HUES48 (cell line): ENCODE measurements at regions not wholly inside any gene's neighbourhood (a gene's known extent, or its start where the extent isn't known, plus 50 kb on each side); places are given as distances from the start of the nearest gene placed in this dataset.

Source experiments
- H3K27ac ChIP-seq: one replicate; pipeline ENCODE4 v1.7.0; 2013; ENCODE audit warnings: low read depth, low read length, inconsistent platforms
- H3K27me3 ChIP-seq: 2 replicates; pipeline ENCODE4 v1.6.1; 2013; ENCODE audit warnings: mild to moderate bottlenecking, low read length; ENCODE audit not compliant: control insufficient read depth, insufficient read depth
- H3K36me3 ChIP-seq: 2 replicates; pipeline ENCODE4 v1.6.1; 2013; ENCODE audit warnings: low read length; ENCODE audit not compliant: control insufficient read depth, insufficient read depth
- H3K4me1 ChIP-seq: 2 replicates; pipeline ENCODE4 v1.6.1; 2013; ENCODE audit warnings: mild to moderate bottlenecking, low read length; ENCODE audit not compliant: control insufficient read depth, insufficient read depth
- H3K4me3 ChIP-seq: 2 replicates; pipeline ENCODE4 v1.5.1; 2013; ENCODE audit warnings: mild to moderate bottlenecking, low read depth, low read length
- H3K9ac ChIP-seq: 2 replicates; pipeline ENCODE4 v1.6.1; 2013; ENCODE audit warnings: mild to moderate bottlenecking, low read depth, low read length, moderate library complexity
- H3K9me3 ChIP-seq: 2 replicates; pipeline ENCODE4 v1.6.1; 2013; ENCODE audit warnings: low read length; ENCODE audit not compliant: control insufficient read depth, insufficient read depth

DNA sequence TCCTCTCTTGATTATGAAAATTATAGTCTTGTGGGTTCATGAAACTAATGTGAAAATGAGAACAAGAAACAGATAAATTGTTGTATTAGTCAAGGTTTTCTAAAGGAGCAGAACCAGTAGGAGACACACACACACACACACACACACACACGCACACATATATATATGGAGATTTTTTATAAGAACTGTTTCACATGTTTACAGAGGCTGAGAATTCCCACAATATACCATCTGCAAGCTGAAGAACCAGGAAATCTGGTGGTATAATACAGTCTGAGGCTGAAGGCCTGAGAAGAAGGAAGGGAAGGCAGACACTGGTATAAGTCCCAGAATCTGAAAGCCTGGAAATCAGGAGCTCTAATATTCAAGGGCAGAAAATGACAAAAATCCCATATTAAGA is 70.9 kb upstream of the RGS18 start:
- Histone ChIP-seq H3K27me3 (no peaks in the 10 kb centered on the region), H3K4me3 (no peak overlapping the region), H3K9me3 (no peaks in the 10 kb centered on the region), H3K36me3 (no peaks in the 10 kb centered on the region), H3K9ac (no peak overlapping the region), H3K4me1 (no peaks in the 10 kb centered on the region), H3K27ac (no peak overlapping the region)

DNA sequence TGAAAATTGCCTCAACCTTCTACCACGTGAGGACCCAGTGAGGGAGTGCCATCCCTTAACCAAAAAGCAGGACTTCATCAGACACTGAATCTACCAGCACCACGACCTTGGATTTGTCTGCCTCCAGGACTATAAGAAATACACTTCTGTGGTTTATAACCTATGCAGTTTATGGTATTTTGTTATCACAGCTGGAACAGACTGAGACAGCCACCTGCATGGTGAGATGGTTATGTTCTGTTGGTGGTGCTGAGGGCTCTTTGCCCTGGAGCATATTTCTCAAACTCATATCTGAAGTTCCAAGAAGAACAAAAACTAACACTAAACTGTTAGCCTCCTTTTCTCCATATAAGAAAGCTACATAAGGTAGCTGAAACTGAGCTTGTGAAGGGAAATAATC is 69.8 kb upstream of the RGS18 start:
- no peak overlapping the region for H3K9ac ChIP-seq
- H3K4me3 ChIP-seq, result no peak overlapping the region
- no peaks in the 10 kb centered on the region for H3K9me3 ChIP-seq
- H3K36me3 ChIP-seq, result no peaks in the 10 kb centered on the region
- no peaks in the 10 kb centered on the region for H3K27me3 ChIP-seq
- H3K4me1 ChIP-seq, result no peaks in the 10 kb centered on the region
- H3K27ac ChIP-seq, result no peak overlapping the region

DNA sequence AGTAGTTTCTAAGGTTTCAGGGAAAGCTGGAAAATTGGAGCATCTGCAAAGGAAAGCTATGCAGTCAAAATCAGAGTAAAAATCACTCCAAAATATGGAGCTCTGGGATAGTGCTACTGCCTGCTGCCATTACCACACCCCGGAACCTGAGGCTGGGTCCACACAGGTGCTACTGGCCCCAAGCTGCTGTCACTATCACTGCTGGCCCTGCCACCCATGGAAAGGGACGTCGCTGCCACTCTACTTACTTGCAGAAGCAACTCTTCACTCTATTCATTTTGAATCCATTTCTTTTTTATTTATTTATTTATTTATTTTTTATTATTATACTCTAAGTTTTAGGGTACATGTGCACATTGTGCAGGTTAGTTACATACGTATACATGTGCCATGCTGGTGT is 60.3 kb upstream of the RGS18 start:
- no peaks in the 10 kb centered on the region for H3K9me3 ChIP-seq
- no peak overlapping the region for H3K9ac ChIP-seq
- H3K4me1 ChIP-seq, result no peaks in the 10 kb centered on the region
- H3K27me3 ChIP-seq, result peaks cover 10% of the 10 kb centered on the region; the same call in 1 of the 2 replicates
- no peak overlapping the region for H3K4me3 ChIP-seq
- H3K27ac ChIP-seq, result no peak overlapping the region
- H3K36me3 ChIP-seq, result no peaks in the 10 kb centered on the region

DNA sequence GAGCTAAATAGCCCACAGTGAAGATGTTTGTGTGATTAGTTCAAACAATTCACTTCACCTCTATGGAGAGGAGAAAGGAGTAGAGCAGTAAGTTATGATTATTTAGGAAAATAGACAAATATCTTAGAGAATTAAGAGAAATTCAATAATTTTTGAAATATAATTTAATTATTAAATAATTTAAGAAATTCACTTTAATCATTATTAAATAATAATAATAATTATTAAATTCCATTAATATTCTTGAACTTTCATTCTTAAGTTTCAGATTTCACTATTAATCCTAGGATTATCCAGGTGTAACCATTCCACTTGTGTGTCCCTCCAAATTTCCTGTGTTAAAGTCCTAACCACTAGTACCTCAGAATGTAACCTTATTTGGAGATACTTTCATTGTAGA is 58.9 kb upstream of the RGS18 start:
- Histone ChIP-seq H3K4me1 (no peaks in the 10 kb centered on the region), H3K9me3 (no peaks in the 10 kb centered on the region), H3K27me3 (peaks cover 10% of the 10 kb centered on the region; the same call in 1 of the 2 replicates), H3K27ac (no peak overlapping the region), H3K9ac (no peak overlapping the region), H3K4me3 (no peak overlapping the region), H3K36me3 (no peaks in the 10 kb centered on the region)

DNA sequence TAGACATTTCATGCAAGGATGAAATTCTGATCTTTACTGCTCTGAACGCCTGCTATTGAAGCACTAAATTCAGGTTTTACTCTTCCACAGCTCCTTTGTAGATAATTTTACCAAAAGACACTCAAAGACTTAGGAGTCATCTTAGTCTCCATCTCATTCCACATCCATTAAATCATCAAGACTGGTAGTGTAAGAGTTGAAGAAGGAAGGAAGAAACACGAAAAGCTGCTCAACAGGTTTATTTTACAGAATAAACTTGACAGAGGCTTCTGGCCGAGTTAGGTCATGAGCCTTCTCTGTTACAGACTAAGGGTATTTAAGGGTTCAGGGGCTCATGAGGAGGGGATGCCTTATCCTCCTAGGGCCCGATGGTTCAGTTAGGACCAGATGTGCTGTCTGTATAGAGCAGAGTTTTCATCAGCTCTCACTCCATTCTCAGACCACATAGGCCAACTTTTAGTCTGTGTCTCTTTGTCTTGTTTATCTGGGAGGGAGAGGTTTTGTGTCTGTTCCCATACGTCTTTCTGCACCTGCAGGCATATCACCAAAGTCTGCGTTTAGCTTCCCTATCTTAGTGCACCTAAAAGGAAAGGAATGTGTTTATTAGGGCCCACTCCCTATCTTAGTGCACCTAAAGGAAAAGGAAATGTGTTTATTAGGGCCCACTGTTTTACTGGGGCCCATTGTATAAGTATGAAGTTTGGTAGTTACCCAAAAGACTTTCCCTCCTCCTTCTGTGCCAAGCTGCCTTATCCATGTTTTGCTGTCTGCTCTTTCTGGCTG is 57.4 kb upstream of the RGS18 start:
- H3K9me3 ChIP-seq, result no peaks in the 10 kb centered on the region

DNA sequence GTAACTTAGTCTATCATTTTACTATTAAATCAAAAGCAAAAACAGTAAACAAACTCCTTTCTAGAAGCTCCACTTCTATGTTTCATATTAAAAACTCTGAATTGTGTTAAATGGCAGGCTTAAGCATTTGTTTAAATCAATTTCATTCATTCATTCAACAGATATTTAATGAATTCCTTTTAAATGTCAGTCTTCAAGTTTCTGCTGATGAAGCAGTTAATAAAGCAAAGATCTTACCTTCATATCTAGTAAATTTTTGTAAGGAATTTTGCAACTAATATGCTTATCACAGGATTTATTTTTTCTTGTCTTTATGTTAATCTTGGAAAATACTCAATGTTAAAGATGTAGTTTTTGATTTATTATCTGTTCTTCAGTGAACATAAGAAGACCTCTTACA is 54.1 kb upstream of the RGS18 start:
- peaks cover 10% of the 10 kb centered on the region; the same call in 1 of the 2 replicates for H3K27me3 ChIP-seq
- no peaks in the 10 kb centered on the region for H3K36me3 ChIP-seq
- H3K4me3 ChIP-seq, result no peak overlapping the region
- peaks cover 6% of the 10 kb centered on the region; the same call in 1 of the 2 replicates for H3K4me1 ChIP-seq
- H3K9ac ChIP-seq, result no peak overlapping the region
- H3K27ac ChIP-seq, result no peak overlapping the region
- no peaks in the 10 kb centered on the region for H3K9me3 ChIP-seq

More for the DNA sequence above, 57.4 kb upstream of the RGS18 start:
- Histone ChIP-seq H3K36me3 (no peaks in the 10 kb centered on the region), H3K4me1 (no peaks in the 10 kb centered on the region), H3K4me3 (no peak overlapping the region), H3K27me3 (peaks cover 10% of the 10 kb centered on the region; the same call in 1 of the 2 replicates), H3K27ac (no peak overlapping the region), H3K9ac (no peak overlapping the region)

DNA sequence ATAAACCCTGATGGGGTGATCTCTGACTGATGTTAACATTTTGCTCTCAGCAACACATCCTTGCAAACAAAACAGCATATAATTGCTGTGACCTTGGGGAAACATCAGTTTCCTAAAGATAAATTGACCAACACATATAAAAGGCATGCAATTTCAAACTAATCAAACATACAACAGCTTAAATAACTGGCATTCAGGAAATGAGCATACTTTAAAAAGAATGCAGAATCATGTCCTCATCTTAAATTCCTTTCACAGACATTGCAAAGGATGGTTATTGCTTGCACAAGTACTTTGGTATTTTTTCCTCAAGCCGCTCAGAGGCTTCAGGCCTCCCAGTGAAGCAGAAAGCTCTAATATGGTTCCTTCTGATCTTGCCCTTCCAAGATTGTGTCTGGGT is 53.4 kb upstream of the RGS18 start:
- Histone ChIP-seq H3K4me3 (no peak overlapping the region), H3K4me1 (peaks cover 6% of the 10 kb centered on the region; the same call in 1 of the 2 replicates), H3K27ac (no peak overlapping the region), H3K27me3 (peaks cover 10% of the 10 kb centered on the region; the same call in 1 of the 2 replicates), H3K36me3 (no peaks in the 10 kb centered on the region), H3K9ac (no peak overlapping the region), H3K9me3 (no peaks in the 10 kb centered on the region)

DNA sequence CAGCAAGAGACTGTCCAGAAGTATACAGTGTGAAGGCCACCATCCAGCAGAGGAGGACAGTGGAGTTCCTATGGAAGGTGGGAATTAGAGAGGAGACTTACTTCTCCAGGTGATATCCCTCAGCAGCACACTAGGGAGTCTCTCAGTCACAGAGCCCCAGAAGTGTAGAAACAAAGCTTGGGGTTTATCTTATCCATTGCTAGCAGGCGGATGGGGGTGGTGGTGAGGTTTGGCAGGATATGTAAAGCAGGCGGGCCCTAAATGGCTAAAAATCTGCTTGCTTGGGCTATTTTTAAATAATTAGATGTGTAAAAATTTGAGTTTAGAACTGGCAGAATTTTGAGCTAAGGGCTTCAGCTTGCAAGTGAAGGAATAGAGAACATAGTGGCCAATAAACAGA is 50.1 kb upstream of the RGS18 start:
- Histone ChIP-seq H3K9me3 (no peaks in the 10 kb centered on the region), H3K27ac (no peak overlapping the region), H3K4me3 (no peak overlapping the region), H3K27me3 (no peaks in the 10 kb centered on the region), H3K9ac (no peak overlapping the region), H3K4me1 (peaks cover 6% of the 10 kb centered on the region; the same call in 1 of the 2 replicates), H3K36me3 (no peaks in the 10 kb centered on the region)
